H1 (cell line): ENCODE measurements at regions not wholly inside any gene's neighbourhood (a gene's known extent, or its start where the extent isn't known, plus 50 kb on each side); places are given as distances from the start of the nearest gene placed in this dataset.

ENCODE experiments used
- EP300 ChIP-seq, 2 experiments: IDR thresholded peaks; 1 replicate in 1 of 2; 2 replicates in 1 of 2; pipeline ENCODE4 v1.6.1; 2011 to 2012; ENCODE audit warnings: low read depth in 2 of 2, low read length in 2 of 2, mild to moderate bottlenecking in 2 of 2, borderline replicate concordance in 1 of 2, inconsistent platforms in 1 of 2, moderate library complexity in 1 of 2
- EZH2 ChIP-seq: fragments of 200-600 bp; sonication (generic); IDR thresholded peaks from 2 replicates; pipeline ENCODE4 v1.7.1; 2012; ENCODE audit warnings: low read depth, mild to moderate bottlenecking, moderate library complexity, low read length, inconsistent platforms; ENCODE audit not compliant: severe bottlenecking
- GABPA ChIP-seq: IDR thresholded peaks from 2 replicates; pipeline ENCODE4 v1.6.1; 2011; ENCODE audit warnings: mild to moderate bottlenecking, low read length, moderate library complexity, borderline replicate concordance; ENCODE audit not compliant: insufficient read depth
- HDAC6 ChIP-seq: IDR thresholded peaks from one replicate; pipeline ENCODE4 v1.7.1; 2012; ENCODE audit warnings: low read depth, mild to moderate bottlenecking, inconsistent platforms, low read length, moderate library complexity
- JUN ChIP-seq: IDR thresholded peaks from 2 replicates; pipeline ENCODE4 v1.6.1; 2011; ENCODE audit warnings: low read depth, mild to moderate bottlenecking, improper control_type of control experiment, low read length
- POLR2A ChIP-seq, 2 experiments: IDR thresholded peaks; 1 replicate in 1 of 2; 2 replicates in 1 of 2; pipeline ENCODE4 v1.6.1; 2011; ENCODE audit warnings: low read depth in 2 of 2, low read length in 2 of 2, mild to moderate bottlenecking in 2 of 2; ENCODE audit errors: control extremely low read depth in 1 of 2
- POLR2AphosphoS5 ChIP-seq: IDR thresholded peaks from 2 replicates; pipeline ENCODE4 v1.6.1; 2011; ENCODE audit warnings: low read depth, low read length
- RXRA ChIP-seq: IDR thresholded peaks from 2 replicates; pipeline ENCODE4 v1.6.1; 2011; ENCODE audit warnings: low read depth, mild to moderate bottlenecking, low read length, moderate library complexity; ENCODE audit not compliant: insufficient read depth
- SRF ChIP-seq: IDR thresholded peaks from 2 replicates; pipeline ENCODE4 v1.6.1; 2011; ENCODE audit warnings: mild to moderate bottlenecking, low read depth, low read length, moderate library complexity
- TF ChIP-seq, protein P1 (sequence below), 3 experiments: IDR thresholded peaks; 1 replicate in 2 of 3; 2 replicates in 1 of 3; pipeline versions ENCODE4 v1.5.1 to v1.6.1; 2011; ENCODE audit warnings: low read length in 3 of 3, mild to moderate bottlenecking in 3 of 3, inconsistent platforms in 2 of 3, low read depth in 1 of 3, moderate library complexity in 1 of 3; ENCODE audit not compliant: insufficient read depth in 1 of 3; ENCODE audit errors: control extremely low read depth in 1 of 3
- TF ChIP-seq, protein P2 (sequence below): IDR thresholded peaks from 2 replicates; pipeline ENCODE4 v1.6.1; 2012; ENCODE audit warnings: inconsistent platforms
- TF ChIP-seq, protein P3 (sequence below): IDR thresholded peaks from 2 replicates; pipeline ENCODE4 v1.6.1; 2011; ENCODE audit warnings: low read length, improper control_type of control experiment

DNA sequence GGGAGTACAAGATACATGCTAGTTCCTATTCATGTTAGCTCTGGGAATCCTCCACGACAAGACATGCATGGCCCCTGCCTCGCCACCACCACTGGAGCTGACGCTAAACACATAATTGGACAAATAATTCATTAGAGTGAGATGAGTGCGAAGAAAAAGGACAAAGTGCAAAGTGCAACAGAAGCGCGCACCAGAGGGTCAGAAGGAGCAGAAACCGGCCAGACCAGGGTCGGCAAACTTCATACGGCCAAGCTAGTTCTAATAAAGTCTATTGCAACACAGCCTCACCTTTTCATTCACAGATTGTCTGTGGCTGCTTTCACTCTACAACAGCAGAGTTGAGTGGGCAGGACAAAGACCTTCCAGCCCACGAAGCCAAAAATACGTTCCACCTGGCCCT lies 266.1 kb upstream of the KLHL29 start:
- TF ChIP-seq, protein P1, sequence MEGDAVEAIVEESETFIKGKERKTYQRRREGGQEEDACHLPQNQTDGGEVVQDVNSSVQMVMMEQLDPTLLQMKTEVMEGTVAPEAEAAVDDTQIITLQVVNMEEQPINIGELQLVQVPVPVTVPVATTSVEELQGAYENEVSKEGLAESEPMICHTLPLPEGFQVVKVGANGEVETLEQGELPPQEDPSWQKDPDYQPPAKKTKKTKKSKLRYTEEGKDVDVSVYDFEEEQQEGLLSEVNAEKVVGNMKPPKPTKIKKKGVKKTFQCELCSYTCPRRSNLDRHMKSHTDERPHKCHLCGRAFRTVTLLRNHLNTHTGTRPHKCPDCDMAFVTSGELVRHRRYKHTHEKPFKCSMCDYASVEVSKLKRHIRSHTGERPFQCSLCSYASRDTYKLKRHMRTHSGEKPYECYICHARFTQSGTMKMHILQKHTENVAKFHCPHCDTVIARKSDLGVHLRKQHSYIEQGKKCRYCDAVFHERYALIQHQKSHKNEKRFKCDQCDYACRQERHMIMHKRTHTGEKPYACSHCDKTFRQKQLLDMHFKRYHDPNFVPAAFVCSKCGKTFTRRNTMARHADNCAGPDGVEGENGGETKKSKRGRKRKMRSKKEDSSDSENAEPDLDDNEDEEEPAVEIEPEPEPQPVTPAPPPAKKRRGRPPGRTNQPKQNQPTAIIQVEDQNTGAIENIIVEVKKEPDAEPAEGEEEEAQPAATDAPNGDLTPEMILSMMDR (IDR thresholded peaks at IDR 0.05; ENCODE audit: control extremely low read depth in 1 of 3, insufficient read depth in 1 of 3, low read depth in 1 of 3, low read length in 3 of 3), result no peak
- TF ChIP-seq, protein P2, sequence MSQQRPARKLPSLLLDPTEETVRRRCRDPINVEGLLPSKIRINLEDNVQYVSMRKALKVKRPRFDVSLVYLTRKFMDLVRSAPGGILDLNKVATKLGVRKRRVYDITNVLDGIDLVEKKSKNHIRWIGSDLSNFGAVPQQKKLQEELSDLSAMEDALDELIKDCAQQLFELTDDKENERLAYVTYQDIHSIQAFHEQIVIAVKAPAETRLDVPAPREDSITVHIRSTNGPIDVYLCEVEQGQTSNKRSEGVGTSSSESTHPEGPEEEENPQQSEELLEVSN, result no peak
- TF ChIP-seq HDAC6, result no peak
- TF ChIP-seq POLR2A (IDR thresholded peaks at IDR 0.05; ENCODE audit: control extremely low read depth in 1 of 2, low read depth in 2 of 2, low read length in 2 of 2), result no peak
- TF ChIP-seq EP300 (IDR thresholded peaks at IDR 0.05; ENCODE audit: borderline replicate concordance in 1 of 2, low read depth in 2 of 2, low read length in 2 of 2), result no peak
- TF ChIP-seq POLR2AphosphoS5, result no peak
- TF ChIP-seq RXRA, result no peak
- TF ChIP-seq SRF, result no peak
- TF ChIP-seq, protein P3, sequence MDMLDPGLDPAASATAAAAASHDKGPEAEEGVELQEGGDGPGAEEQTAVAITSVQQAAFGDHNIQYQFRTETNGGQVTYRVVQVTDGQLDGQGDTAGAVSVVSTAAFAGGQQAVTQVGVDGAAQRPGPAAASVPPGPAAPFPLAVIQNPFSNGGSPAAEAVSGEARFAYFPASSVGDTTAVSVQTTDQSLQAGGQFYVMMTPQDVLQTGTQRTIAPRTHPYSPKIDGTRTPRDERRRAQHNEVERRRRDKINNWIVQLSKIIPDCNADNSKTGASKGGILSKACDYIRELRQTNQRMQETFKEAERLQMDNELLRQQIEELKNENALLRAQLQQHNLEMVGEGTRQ, result no peak
- TF ChIP-seq JUN, result no peak
- no peak for TF ChIP-seq GABPA
- TF ChIP-seq EZH2, result no peak
